ENCODE measurements at regions not wholly inside any gene's neighbourhood (a gene's known extent, or its start where the extent isn't known, plus 50 kb on each side); places are given as distances from the start of the nearest gene placed in this dataset.
"Not testable (repeated sequence)": the region's sequence is repeated elsewhere in the genome, so short reads cannot be mapped to it uniquely, and the experiment has no call there.

DNA sequence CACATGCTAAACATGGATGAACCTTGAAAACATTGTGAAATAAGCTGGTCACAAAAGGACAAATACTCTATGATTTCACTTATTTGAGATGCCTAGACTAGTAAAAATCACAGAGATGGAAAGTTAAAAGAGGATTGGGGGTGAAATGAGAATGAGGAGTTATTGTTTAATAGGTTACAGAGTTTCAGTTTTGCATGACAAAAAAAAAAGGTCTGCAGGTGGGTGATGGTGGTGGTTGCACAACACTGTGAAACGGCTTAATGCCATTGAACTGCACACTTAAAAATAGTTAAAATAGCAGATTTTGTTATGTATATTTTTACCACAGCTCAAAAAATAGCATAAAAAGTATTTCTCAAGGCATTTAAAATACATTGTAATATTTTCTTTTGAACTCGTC, 151.9 kb upstream of the NRXN3 start:
- Histone ChIP-seq H3K4me3 (no peak overlapping the region), H3K27ac (no peak overlapping the region), H3K4me1 (replicated peaks in 1 of 2) (no peaks in the 10 kb centered on the region)
- in situ Hi-C loops (cut with MboI; ENCODE audit: low pct_unique_long_range_greater_than_20kb in 2 of 9, low sequenced_read_pairs in 9 of 9, unreplicated experiment in 9 of 9), result loop anchor here in 1 of 9 experiments (25.0 kb wide), 1 partner anchor 156 kb away; no protein-coding TSS in a partner anchor
- 0 to 100% (median 44%) methylated on average over 1 to 2 of the region's 2 CpGs; no CpG with 5 or more reads in 2 of the 10 experiments for WGBS, 10 experiments
- ATAC-seq (replicated peaks in 6 of 8), result no peak

DNA sequence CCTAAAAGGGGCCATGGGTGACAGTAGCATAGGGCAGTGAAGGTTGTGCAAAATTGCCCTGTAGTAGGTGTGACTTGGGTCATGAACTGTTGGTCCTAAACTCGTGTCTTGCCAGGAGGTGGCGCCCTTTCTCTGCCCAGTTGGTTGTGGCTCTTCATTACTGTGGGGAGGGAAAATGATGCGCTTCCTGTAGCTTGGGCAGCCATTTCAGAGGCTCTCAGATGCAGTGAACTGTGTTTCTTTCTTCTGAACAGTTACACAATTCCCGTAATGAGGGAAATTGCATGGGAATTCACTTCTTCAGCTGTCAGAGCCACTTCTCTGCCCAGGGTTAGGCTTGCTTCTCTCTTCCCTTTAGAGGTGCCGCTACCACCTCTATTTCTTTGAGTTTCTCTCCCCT, 148.1 kb upstream of the NRXN3 start:
- ATAC-seq (replicated peaks in 6 of 8), result peak in 4 of 8 experiments; percentile 45 to 98 (median 95)

DNA sequence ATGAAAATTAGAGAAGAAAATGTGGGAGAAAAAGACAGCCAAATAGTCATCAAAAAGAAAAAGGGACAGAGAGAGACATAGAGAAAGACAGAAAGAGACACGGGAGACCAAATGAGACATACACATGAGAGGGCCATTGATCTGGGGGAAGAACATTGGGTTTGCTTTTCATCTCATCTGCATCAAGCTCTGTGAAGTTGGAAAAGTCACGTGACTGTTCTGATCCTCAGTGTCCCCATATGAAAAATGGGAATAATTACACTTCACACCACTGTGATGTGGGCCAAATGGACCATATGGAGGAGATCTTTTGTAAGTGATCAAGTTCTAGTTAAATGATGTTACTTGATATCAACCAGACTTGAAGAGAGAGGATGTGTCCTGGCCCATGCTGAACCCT, 147.1 kb upstream of the NRXN3 start:
- H3K4me3 ChIP-seq, result no peak overlapping the region
- 20 to 100% (median 71%) methylated on average over 1 to 2 of the region's 2 CpGs; no CpG with 5 or more reads in 1 of the 10 experiments for WGBS, 10 experiments
- in situ Hi-C loops (cut with MboI; ENCODE audit: low pct_unique_long_range_greater_than_20kb in 2 of 9, low sequenced_read_pairs in 9 of 9, unreplicated experiment in 9 of 9), result loop anchor here in 1 of 9 experiments (25.0 kb wide), 1 partner anchor 161 kb away; no protein-coding TSS in a partner anchor
- H3K4me1 ChIP-seq (replicated peaks in 1 of 2), result peaks cover 0 to 3% of the 10 kb centered on the region in 2 donors
- ATAC-seq (replicated peaks in 6 of 8), result no peak
- H3K27ac ChIP-seq, result no peak overlapping the region

More for the DNA sequence above, 148.1 kb upstream of the NRXN3 start:
- WGBS, 10 experiments, result 0 to 82% (median 42%) methylated on average over 2 to 5 of the region's 5 CpGs; no CpG with 5 or more reads in 1 of the 10 experiments
- no peak overlapping the region for H3K27ac ChIP-seq
- in situ Hi-C loops (cut with MboI; ENCODE audit: low pct_unique_long_range_greater_than_20kb in 2 of 9, low sequenced_read_pairs in 9 of 9, unreplicated experiment in 9 of 9), result loop anchor here in 1 of 9 experiments (25.0 kb wide), 1 partner anchor 160 kb away; no protein-coding TSS in a partner anchor
- H3K4me1 ChIP-seq (replicated peaks in 1 of 2), result peaks cover 0 to 3% of the 10 kb centered on the region in 2 donors
- H3K4me3 ChIP-seq, result no peak overlapping the region

DNA sequence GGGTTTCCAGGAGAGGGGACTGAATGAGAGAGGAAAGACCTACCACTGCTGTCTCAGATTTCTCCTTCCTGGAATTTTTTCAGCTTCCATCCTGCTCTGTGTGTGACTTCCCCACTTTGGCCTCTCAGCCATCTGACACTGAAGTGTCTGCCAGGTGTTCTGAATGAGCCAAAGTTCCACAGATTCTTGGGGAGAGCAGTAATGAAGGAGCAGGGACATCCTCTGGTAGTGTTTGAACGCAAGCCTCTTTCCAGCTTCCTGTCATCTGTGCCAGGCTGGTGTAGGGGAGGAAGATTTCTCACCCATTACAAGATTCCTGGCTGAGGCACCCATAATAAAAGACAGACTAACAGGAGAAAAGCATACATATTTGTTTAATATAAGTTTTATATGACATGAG, 141.7 kb upstream of the NRXN3 start:
- no peak overlapping the region for H3K27ac ChIP-seq
- in situ Hi-C loops (cut with MboI; ENCODE audit: low pct_unique_long_range_greater_than_20kb in 2 of 9, low sequenced_read_pairs in 9 of 9, unreplicated experiment in 9 of 9), result no loop called here
- no peak overlapping the region for H3K4me3 ChIP-seq
- ATAC-seq (replicated peaks in 6 of 8), result peak in 1 of 8 experiments; percentile 27
- H3K4me1 ChIP-seq (replicated peaks in 1 of 2), result peaks cover 0 to 3% of the 10 kb centered on the region in 2 donors
- WGBS, 10 experiments, result 0 to 100% (median 80%) methylated on average over 1 of the region's 1 CpG; no CpG with 5 or more reads in 3 of the 10 experiments

DNA sequence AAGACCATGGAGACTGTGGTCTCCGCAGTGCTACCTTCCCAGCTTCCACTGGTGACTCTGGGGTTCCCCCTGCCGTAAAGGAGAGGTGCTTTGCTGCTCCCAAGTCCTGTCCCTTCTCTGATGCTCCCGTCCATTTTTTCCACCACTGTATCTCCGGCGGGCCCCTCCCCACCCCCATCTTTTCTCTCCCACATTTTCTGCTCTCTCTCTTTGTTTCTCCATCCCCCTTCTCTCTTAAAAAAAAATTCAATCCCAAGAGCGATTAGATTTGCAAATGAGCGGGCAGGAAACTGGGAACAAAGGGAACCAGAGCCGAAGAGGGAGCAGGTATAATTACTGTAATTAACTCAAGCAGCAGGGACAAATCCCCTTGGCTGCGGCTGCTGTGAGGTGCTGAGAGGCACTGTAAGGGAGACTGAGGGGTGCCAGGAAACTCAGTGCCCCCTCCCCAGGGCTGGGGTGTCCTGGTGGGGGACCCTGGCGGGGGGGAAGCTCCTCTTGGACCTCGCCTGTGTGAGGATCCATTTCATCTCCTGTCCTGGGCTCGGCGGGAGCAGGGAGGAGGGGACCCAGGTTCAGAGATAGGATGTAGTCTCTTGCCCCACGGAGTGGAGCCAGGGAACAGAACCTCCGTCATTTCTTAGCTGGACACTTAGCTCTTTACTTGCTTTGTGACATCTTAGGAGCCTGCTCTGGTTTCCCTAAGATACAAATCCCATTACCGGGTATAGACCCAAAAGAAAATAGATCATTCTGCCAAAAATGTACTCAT, 140.4 kb upstream of the NRXN3 start:
- in situ Hi-C loops (cut with MboI; ENCODE audit: low pct_unique_long_range_greater_than_20kb in 2 of 9, low sequenced_read_pairs in 9 of 9, unreplicated experiment in 9 of 9), result no loop called here
- no peak overlapping the region for H3K27ac ChIP-seq
- 0 to 83% (median 39%) methylated on average over 1 to 6 of the region's 16 CpGs; no CpG with 5 or more reads in 4 of the 10 experiments for WGBS, 10 experiments

DNA sequence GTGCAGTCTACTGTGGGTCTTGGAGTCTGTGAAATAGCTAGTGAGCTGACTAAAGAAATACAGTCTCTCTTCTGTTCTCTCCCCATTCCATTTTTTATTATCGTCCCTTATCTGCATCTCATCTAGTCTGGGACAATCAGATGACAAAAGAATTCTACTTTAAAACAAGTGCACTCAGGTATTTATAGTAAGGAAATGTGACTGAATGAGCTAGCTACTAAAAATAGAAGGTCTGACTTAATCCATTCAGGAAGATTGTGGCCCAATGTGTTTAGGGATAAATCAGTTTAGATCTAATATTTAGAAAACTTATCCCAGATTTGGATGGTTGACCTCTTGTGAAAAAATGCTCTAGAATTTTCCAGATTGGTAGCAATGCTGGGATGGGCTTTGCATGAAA, 126.8 kb upstream of the NRXN3 start:
- Histone ChIP-seq H3K4me3 (no peak overlapping the region), H3K4me1 (replicated peaks in 1 of 2) (no peaks in the 10 kb centered on the region), H3K27ac (no peak overlapping the region)
- in situ Hi-C loops (cut with MboI; ENCODE audit: low pct_unique_long_range_greater_than_20kb in 2 of 9, low sequenced_read_pairs in 9 of 9, unreplicated experiment in 9 of 9), result no loop called here
- ATAC-seq (replicated peaks in 6 of 8), result peak in 1 of 8 experiments; percentile 17
- 0 to 100% (median 60%) methylated on average over 1 of the region's 1 CpG; no CpG with 5 or more reads in 3 of the 10 experiments for WGBS, 10 experiments

More for the DNA sequence above, 140.4 kb upstream of the NRXN3 start:
- Histone ChIP-seq H3K4me1 (replicated peaks in 1 of 2) (peaks cover 0 to 3% of the 10 kb centered on the region in 2 donors), H3K4me3 (no peak overlapping the region)
- ATAC-seq (replicated peaks in 6 of 8), result peak in 3 of 8 experiments; percentile 29 to 65 (median 40)

DNA sequence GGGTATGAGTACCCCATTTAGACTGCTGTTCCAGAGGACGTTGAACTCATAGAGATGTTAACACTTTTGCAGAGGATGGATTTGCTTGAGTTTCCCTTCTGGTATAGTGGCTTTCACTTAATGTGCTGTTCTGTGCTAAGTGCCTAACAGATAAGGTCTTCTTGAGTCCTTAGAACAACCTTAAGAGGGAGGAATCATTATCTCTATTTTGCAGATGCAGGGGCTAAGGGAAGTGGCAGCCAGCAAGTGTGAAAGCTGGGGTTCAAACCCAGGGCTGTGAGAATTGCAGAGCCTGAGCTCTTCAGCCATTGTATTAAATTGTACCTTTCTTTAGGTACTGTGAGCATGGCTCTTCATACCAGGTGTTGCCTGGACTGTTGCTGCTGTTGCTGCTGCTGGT, 122.1 kb upstream of the NRXN3 start:
- Histone ChIP-seq H3K27ac (no peak overlapping the region), H3K4me3 (no peak overlapping the region), H3K4me1 (replicated peaks in 1 of 2) (no peaks in the 10 kb centered on the region)
- ATAC-seq (replicated peaks in 6 of 8), result no peak
- 40 to 60% (median 43%) methylated on average over 1 of the region's 1 CpG; no CpG with 5 or more reads in 7 of the 10 experiments for WGBS, 10 experiments
- in situ Hi-C loops (cut with MboI; ENCODE audit: low pct_unique_long_range_greater_than_20kb in 2 of 9, low sequenced_read_pairs in 9 of 9, unreplicated experiment in 9 of 9), result no loop called here

DNA sequence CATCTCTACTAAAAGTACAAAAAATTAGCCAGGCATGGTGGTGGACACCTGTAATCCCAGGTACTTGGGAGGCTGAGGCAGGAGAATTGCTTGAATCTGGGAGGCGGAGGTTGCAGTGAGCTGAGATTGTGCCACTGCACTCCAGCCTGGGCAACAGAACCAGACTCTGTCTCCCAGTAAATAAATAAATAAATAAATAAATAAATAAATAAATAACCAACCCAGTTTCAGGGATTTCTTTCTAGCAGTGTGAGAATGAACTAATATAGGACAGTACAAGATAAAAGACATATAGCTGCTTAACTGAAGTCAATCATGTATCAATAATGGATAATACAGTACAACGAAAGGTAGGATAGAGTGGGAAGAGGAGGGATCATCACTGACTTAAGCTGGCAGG, 113.3 kb upstream of the NRXN3 start:
- H3K27ac ChIP-seq; H3K4me3 ChIP-seq; ATAC-seq (replicated peaks in 6 of 8); H3K4me1 ChIP-seq (replicated peaks in 1 of 2); in situ Hi-C loops (cut with MboI; ENCODE audit: low pct_unique_long_range_greater_than_20kb in 2 of 9, low sequenced_read_pairs in 9 of 9, unreplicated experiment in 9 of 9): not testable (repeated sequence)
- WGBS, 10 experiments, result 38 to 100% (median 100%) methylated on average over 1 to 2 of the region's 2 CpGs; no CpG with 5 or more reads in 3 of the 10 experiments

DNA sequence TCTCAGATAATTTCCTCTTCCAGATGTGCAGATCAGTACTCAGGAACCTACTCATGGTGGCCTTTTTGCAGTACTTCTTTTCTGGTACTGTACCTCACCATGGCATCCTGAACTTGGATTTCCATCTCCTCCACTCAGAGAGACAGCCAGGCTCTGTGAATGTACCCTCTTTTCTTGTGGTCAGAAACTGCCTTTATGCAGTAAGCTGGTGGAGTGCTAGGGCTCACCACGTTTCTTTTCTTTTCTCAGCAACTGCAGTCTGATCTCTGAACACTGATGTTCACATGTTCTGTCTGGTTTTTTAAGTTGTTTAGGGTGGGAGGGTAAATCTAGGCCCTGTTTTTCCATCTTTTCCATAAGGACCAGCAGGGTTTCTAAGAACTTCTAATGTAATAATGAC, 99.8 kb upstream of the NRXN3 start:
- WGBS, 10 experiments, result 0 to 100% (median 80%) methylated on average over 1 of the region's 1 CpG; no CpG with 5 or more reads in 5 of the 10 experiments
- peaks cover 3 to 12% of the 10 kb centered on the region in 2 donors for H3K4me1 ChIP-seq (replicated peaks in 1 of 2)
- no peak overlapping the region for H3K4me3 ChIP-seq
- in situ Hi-C loops (cut with MboI; ENCODE audit: low pct_unique_long_range_greater_than_20kb in 2 of 9, low sequenced_read_pairs in 9 of 9, unreplicated experiment in 9 of 9), result no loop called here
- no peak overlapping the region for H3K27ac ChIP-seq
- no peak for ATAC-seq (replicated peaks in 6 of 8)

DNA sequence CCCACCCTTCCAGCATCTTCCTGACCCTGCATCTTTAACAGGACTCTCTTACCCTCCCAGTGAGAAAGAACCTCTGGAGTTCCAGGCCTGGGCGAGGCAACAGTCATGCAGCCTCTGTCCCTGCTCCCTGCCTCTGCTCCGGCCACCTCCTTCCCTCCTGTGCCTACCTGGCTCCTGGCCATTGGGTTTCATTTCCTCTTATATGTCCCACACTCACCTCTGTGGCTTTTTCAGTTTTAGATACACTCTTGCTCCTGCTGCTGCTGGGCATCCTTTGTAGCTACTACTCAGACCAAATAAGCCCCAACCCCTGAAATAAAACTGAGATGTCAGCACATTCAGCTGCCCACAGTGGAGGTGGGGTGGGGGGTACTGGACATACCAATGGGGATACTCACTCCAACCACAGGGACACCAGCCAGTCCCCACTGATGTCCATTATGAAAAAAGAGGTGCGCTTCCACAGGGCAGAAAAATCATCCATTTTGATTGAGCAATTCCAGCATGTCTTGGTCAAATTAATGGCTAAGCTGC, 99.1 kb upstream of the NRXN3 start:
- peaks cover 3 to 12% of the 10 kb centered on the region in 2 donors for H3K4me1 ChIP-seq (replicated peaks in 1 of 2)
- H3K4me3 ChIP-seq, result no peak overlapping the region
- 0 to 100% (median 72%) methylated on average over 1 to 3 of the region's 3 CpGs; no CpG with 5 or more reads in 3 of the 10 experiments for WGBS, 10 experiments
- in situ Hi-C loops (cut with MboI; ENCODE audit: low pct_unique_long_range_greater_than_20kb in 2 of 9, low sequenced_read_pairs in 9 of 9, unreplicated experiment in 9 of 9), result no loop called here
- no peak overlapping the region for H3K27ac ChIP-seq
- no peak for ATAC-seq (replicated peaks in 6 of 8)

DNA sequence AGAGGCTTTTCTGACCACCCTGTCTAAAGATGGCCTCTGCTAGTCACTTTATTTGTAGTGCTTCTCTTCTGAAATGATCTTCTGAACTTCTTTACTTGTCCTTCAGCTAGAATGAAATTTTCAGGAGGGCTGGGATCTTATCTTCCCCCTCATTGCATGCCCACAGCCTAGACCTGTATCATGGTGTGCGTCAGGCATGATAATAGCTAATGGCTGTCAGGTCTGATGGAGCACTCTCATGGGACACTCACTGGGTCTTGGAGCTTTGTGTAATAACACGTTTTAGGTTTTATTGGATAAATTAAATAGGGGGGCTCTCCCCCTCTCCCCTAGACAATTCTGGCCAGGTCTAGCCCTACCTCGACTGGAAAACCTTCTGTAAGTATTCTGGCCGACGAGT, 97.1 kb upstream of the NRXN3 start:
- Histone ChIP-seq H3K4me1 (replicated peaks in 1 of 2) (peaks cover 3 to 12% of the 10 kb centered on the region in 2 donors), H3K27ac (no peak overlapping the region), H3K4me3 (no peak overlapping the region)
- in situ Hi-C loops (cut with MboI; ENCODE audit: low pct_unique_long_range_greater_than_20kb in 2 of 9, low sequenced_read_pairs in 9 of 9, unreplicated experiment in 9 of 9), result no loop called here
- ATAC-seq (replicated peaks in 6 of 8), result peak in 3 of 8 experiments; percentile 52 to 64 (median 55)
- 0 to 80% (median 53%) methylated on average over 1 to 5 of the region's 5 CpGs; no CpG with 5 or more reads in 1 of the 10 experiments for WGBS, 10 experiments

DNA sequence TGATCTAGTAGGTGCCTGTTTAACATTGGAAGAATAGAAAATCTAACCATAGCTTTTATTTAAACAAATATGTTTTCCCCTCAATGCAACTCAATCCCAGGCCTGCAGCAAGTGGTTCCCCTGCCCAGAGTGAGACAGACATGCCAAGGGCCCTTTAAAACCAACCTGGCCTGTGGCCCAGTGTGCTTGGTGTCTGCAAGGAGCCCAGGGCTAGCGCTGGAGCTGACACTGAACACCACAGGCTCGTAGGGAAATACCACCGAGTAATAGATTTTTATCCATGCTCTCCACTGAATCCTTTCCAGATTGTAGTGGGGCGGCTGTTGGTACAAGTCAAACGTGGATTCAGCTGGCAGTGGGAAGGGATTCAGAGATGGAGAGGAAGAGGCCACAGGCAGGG, 95.6 kb upstream of the NRXN3 start:
- peaks cover 3 to 12% of the 10 kb centered on the region in 2 donors for H3K4me1 ChIP-seq (replicated peaks in 1 of 2)
- ATAC-seq (replicated peaks in 6 of 8), result no peak
- H3K4me3 ChIP-seq, result no peak overlapping the region
- in situ Hi-C loops (cut with MboI; ENCODE audit: low pct_unique_long_range_greater_than_20kb in 2 of 9, low sequenced_read_pairs in 9 of 9, unreplicated experiment in 9 of 9), result no loop called here
- H3K27ac ChIP-seq, result no peak overlapping the region
- 40 to 83% (median 74%) methylated on average over 1 to 5 of the region's 5 CpGs; no CpG with 5 or more reads in 6 of the 10 experiments for WGBS, 10 experiments

DNA sequence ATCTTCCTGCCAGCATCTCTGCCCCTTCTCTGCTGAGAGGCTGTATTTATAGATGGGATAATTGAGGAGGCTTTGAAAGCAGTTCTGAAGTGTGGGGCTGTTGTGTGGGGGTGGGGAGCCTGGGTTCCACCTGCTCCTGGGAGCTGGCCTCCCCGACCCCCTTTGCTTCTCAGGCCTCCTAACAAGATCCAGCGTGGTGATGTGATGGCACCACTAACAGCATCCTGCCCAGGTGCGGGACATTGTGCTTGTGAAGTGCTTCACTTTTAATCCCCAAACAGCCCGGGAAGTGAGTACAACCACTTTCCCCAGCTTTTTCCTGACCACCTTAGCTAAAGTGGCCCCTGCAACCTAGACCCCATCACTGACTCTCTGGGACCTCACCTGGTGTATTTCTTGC, 95.1 kb upstream of the NRXN3 start:
- peaks cover 3 to 12% of the 10 kb centered on the region in 2 donors for H3K4me1 ChIP-seq (replicated peaks in 1 of 2)
- no peak overlapping the region for H3K4me3 ChIP-seq
- WGBS, 10 experiments, result 50 to 100% (median 86%) methylated on average over 1 to 2 of the region's 4 CpGs; no CpG with 5 or more reads in 4 of the 10 experiments
- H3K27ac ChIP-seq, result no peak overlapping the region
- in situ Hi-C loops (cut with MboI; ENCODE audit: low pct_unique_long_range_greater_than_20kb in 2 of 9, low sequenced_read_pairs in 9 of 9, unreplicated experiment in 9 of 9), result no loop called here
- no peak for ATAC-seq (replicated peaks in 6 of 8)

All from motor neuron (in vitro differentiated cells).